Liver (tissue), 8 donors: ENCODE measurements at regions not wholly inside any gene's neighbourhood (a gene's known extent, or its start where the extent isn't known, plus 50 kb on each side); places are given as distances from the start of the nearest gene placed in this dataset.

ENCODE experiments used
- DNase-seq: peaks from one replicate; pipeline ENCODE4 v3.0.0-alpha.2; 2017; ENCODE audit warnings: low spot score
- H3K27ac ChIP-seq, 2 donors: one replicate each; pipeline ENCODE4 v1.7.0; 2013; ENCODE audit warnings: inconsistent platforms in 2 of 2, low read length in 2 of 2, control low read depth in 1 of 2, low read depth in 1 of 2, mild to moderate bottlenecking in 1 of 2
- H3K27me3 ChIP-seq, 4 donors: one replicate each; pipeline versions ENCODE4 v1.6.1 to v1.7.0; 2013; ENCODE audit warnings: low read length in 3 of 4, inconsistent platforms in 1 of 4, mild to moderate bottlenecking in 1 of 4, moderate library complexity in 1 of 4; ENCODE audit not compliant: control insufficient read depth in 4 of 4, insufficient read depth in 4 of 4
- H3K36me3 ChIP-seq, 4 donors: one replicate each; pipeline versions ENCODE4 v1.6.1 to v1.7.0; 2013; ENCODE audit warnings: low read length in 3 of 4, mild to moderate bottlenecking in 3 of 4, low read depth in 1 of 4, moderate library complexity in 1 of 4; ENCODE audit not compliant: control insufficient read depth in 4 of 4, insufficient read depth in 3 of 4
- H3K4me1 ChIP-seq, 4 donors: one replicate each; pipeline versions ENCODE4 v1.6.1 to v1.7.0; 2013; ENCODE audit warnings: low read length in 3 of 4, mild to moderate bottlenecking in 3 of 4, moderate library complexity in 1 of 4; ENCODE audit not compliant: control insufficient read depth in 4 of 4, insufficient read depth in 4 of 4
- H3K4me3 ChIP-seq, 3 donors: one replicate each; pipeline versions ENCODE4 v1.6.1 to v1.7.0; 2013; ENCODE audit warnings: low read length in 3 of 3, control low read depth in 1 of 3, low read depth in 1 of 3, mild to moderate bottlenecking in 1 of 3
- H3K9ac ChIP-seq, 2 donors: one replicate each; pipeline ENCODE4 v1.7.0; 2013; ENCODE audit warnings: low read length in 2 of 2, mild to moderate bottlenecking in 2 of 2, moderate library complexity in 2 of 2, control low read depth in 1 of 2, low read depth in 1 of 2
- H3K9me3 ChIP-seq, 4 donors: one replicate each; pipeline versions ENCODE4 v1.6.1 to v1.7.0; 2013; ENCODE audit warnings: low read length in 3 of 4; ENCODE audit not compliant: control insufficient read depth in 4 of 4
- ATF3 ChIP-seq: IDR thresholded peaks from 2 replicates; pipeline ENCODE4 v1.6.1; 2016; ENCODE audit warnings: antibody characterized with exemption
- CTCF ChIP-seq: fragments of 150-350 bp; IDR thresholded peaks from 2 replicates; pipeline ENCODE4 v1.5.1; 2017; ENCODE audit warnings: improper control_type of control experiment, low read depth, low read length; ENCODE audit not compliant: missing input control
- EGR1 ChIP-seq, 2 donors: IDR thresholded peaks; 2 replicates each; pipeline ENCODE4 v1.6.1; 2016 to 2018; ENCODE audit warnings: antibody characterized with exemption in 2 of 2, low read depth in 2 of 2
- FOXA1 ChIP-seq: IDR thresholded peaks from 2 replicates; pipeline ENCODE4 v1.6.1; 2016; ENCODE audit warnings: antibody characterized with exemption
- FOXA2 ChIP-seq: IDR thresholded peaks from 2 replicates; pipeline ENCODE4 v1.6.1; 2016; ENCODE audit warnings: antibody characterized with exemption
- GABPA ChIP-seq, 2 donors: IDR thresholded peaks in 1 of 2; conservative IDR thresholded peaks in 1 of 2; 2 replicates each; pipeline ENCODE4 v1.6.1; 2016; ENCODE audit warnings: antibody characterized with exemption in 2 of 2, mild to moderate bottlenecking in 1 of 2, moderate library complexity in 1 of 2
- HNF4A ChIP-seq, 2 donors: conservative IDR thresholded peaks; 2 replicates each; pipeline ENCODE4 v1.6.1; 2016; ENCODE audit warnings: antibody characterized with exemption in 2 of 2, mild to moderate bottlenecking in 2 of 2
- HNF4G ChIP-seq: IDR thresholded peaks from 2 replicates; pipeline ENCODE4 v1.6.1; 2016; ENCODE audit warnings: antibody characterized with exemption
- JUND ChIP-seq, 2 donors: IDR thresholded peaks; 2 replicates each; pipeline ENCODE4 v1.6.1; 2016; ENCODE audit warnings: antibody characterized with exemption in 2 of 2
- MAX ChIP-seq: IDR thresholded peaks from 2 replicates; pipeline ENCODE4 v1.6.1; 2016; ENCODE audit warnings: antibody characterized with exemption
- NR2F2 ChIP-seq: IDR thresholded peaks from 2 replicates; pipeline ENCODE4 v1.6.1; 2016; ENCODE audit warnings: antibody characterized with exemption
- RAD21 ChIP-seq, 2 donors: IDR thresholded peaks; 2 replicates each; pipeline ENCODE4 v1.6.1; 2016; ENCODE audit warnings: antibody characterized with exemption in 2 of 2, mild to moderate bottlenecking in 2 of 2
- REST ChIP-seq: IDR thresholded peaks from 2 replicates; pipeline ENCODE4 v1.6.1; 2016; ENCODE audit warnings: antibody characterized with exemption, mild to moderate bottlenecking
- RXRA ChIP-seq, 2 donors: IDR thresholded peaks; 2 replicates each; pipeline ENCODE4 v1.6.1; 2017 to 2018; ENCODE audit warnings: antibody characterized with exemption in 2 of 2, mild to moderate bottlenecking in 1 of 2
- SP1 ChIP-seq: IDR thresholded peaks from 2 replicates; pipeline ENCODE4 v1.6.1; 2018; ENCODE audit warnings: antibody characterized with exemption, mild to moderate bottlenecking
- TAF1 ChIP-seq: conservative IDR thresholded peaks from 2 replicates; pipeline ENCODE4 v1.6.1; 2016; ENCODE audit warnings: antibody characterized with exemption, mild to moderate bottlenecking
- YY1 ChIP-seq: IDR thresholded peaks from 2 replicates; pipeline ENCODE4 v1.6.1; 2016; ENCODE audit warnings: antibody characterized with exemption, mild to moderate bottlenecking
- ZBTB33 ChIP-seq: IDR thresholded peaks from 2 replicates; pipeline ENCODE4 v1.6.1; 2016; ENCODE audit warnings: antibody characterized with exemption
- WGBS: extraction: QIAGEN DNeasy Blood & Tissue Kit; methylation state at CpG from one replicate; pipeline ENCODE4 v1.1.7; 2013; 5-methylcytosine and 5-hydroxymethylcytosine counted together
- donor health status: healthy.
- donor health status: healthy.
- donor health status: healthy.
- donor health status: healthy.
- donor health status: healthy.

- H3K4me3 ChIP-seq, result no peak overlapping the region
- H3K9ac ChIP-seq, result no peak overlapping the region
- 72% methylated on average over 2 of the region's 2 CpGs for WGBS
- no peak for DNase-seq
- no peaks in the 10 kb centered on the region for H3K36me3 ChIP-seq
- no peak overlapping the region for H3K27ac ChIP-seq
- TF ChIP-seq ZBTB33 (no peak), JUND (IDR thresholded peaks at IDR 0.05) (no peak), ATF3 (no peak), FOXA2 (no peak), CTCF (no peak), YY1 (no peak), GABPA (IDR thresholded peaks at IDR 0.05 in 1 of 2, conservative IDR thresholded peaks at IDR 0.05 in 1 of 2) (no peak), HNF4A (conservative IDR thresholded peaks at IDR 0.05) (no peak), REST (no peak), RXRA (IDR thresholded peaks at IDR 0.05) (no peak), NR2F2 (no peak), SP1 (no peak), EGR1 (IDR thresholded peaks at IDR 0.05; ENCODE audit: low read depth in 2 of 2) (no peak), TAF1 (no peak), HNF4G (no peak), MAX (no peak), FOXA1 (no peak), RAD21 (IDR thresholded peaks at IDR 0.05) (no peak)
- no peaks in the 10 kb centered on the region for H3K4me1 ChIP-seq
- no peaks in the 10 kb centered on the region for H3K27me3 ChIP-seq
- H3K9me3 ChIP-seq, result no peaks in the 10 kb centered on the region
Observed at GRCh38 chr14:58878439-58879139, 240.8 kb downstream of the DACT1 start.
